HepG2 (cell line): ENCODE measurements at regions not wholly inside any gene's neighbourhood (a gene's known extent, or its start where the extent isn't known, plus 50 kb on each side); places are given as distances from the start of the nearest gene placed in this dataset.

Experiments used
- ATAC-seq: fragments of 200-7000 bp; cut with Tn5 transposase; 3 replicates; pipeline ENCODE4 v1.9.1; 2020; ENCODE audit warnings: mild to moderate bottlenecking, moderate library complexity
- BruUV-seq: library from RNA; stranded (reverse); fragments of 400-500 nt; replicated peaks from 2 replicates; lab custom pipeline; 2021; lab: Mats Ljungman, UMichigan
- CTCF ChIA-PET: fragments of 300-600 bp; formaldehyde crosslinking; extraction: SDS; loops from one replicate; lab custom pipeline; 2021; ENCODE audit warnings: low total read pairs, inconsistent platforms, low intra/inter-chr PET ratio; lab: Yijun Ruan, JAX
- POLR2A ChIA-PET: fragments of 350-600 bp; sonication (Branson Sonifier 250); formaldehyde crosslinking; loops from one replicate; lab custom pipeline; 2020; ENCODE audit warnings: antibody characterized with exemption, inconsistent platforms; lab: Yijun Ruan, JAX
- DNase-seq: peaks from one replicate; pipeline ENCODE4 v3.0.0-alpha.2; 2015; ENCODE audit warnings: low spot score
- FAIRE-seq: peaks from 3 replicates; lab custom pipeline; 2011; peaks lifted over from hg19 to GRCh38; lab: Jason Lieb, UNC
- H2AFZ ChIP-seq: one replicate; pipeline ENCODE4 v1.6.1; 2011; ENCODE audit warnings: low read length, inconsistent platforms
- H3K27ac ChIP-seq: fragments of 300-600 bp; 3 replicates; pipeline ENCODE4 v1.8.0; 2011; ENCODE audit warnings: mixed run types, mild to moderate bottlenecking, mixed read lengths, low read length, inconsistent platforms; ENCODE audit not compliant: insufficient read depth; ENCODE audit errors: extremely low read length
- H3K27me3 ChIP-seq, 2 experiments: fragments of 200-600 bp in 1 of 2; 2 replicates in 1 of 2; 3 replicates in 1 of 2; pipeline versions ENCODE4 v1.6.0 to v1.8.0; 2011; ENCODE audit warnings: low read length in 2 of 2, mild to moderate bottlenecking in 2 of 2, moderate library complexity in 2 of 2, inconsistent platforms in 1 of 2; ENCODE audit not compliant: insufficient read depth in 2 of 2, control insufficient read depth in 1 of 2
- H3K36me3 ChIP-seq, 2 experiments: fragments of 200-600 bp in 1 of 2; replicated peaks in 1 of 2; 2 replicates in 1 of 2; 3 replicates in 1 of 2; pipeline versions ENCODE4 v1.5.1 to v1.8.0; 2011; ENCODE audit warnings: low read length in 2 of 2, inconsistent platforms in 1 of 2; ENCODE audit not compliant: insufficient read depth in 2 of 2, control insufficient read depth in 1 of 2
- H3K4me1 ChIP-seq: 2 replicates; pipeline ENCODE4 v1.5.1; 2012; ENCODE audit warnings: low read length, inconsistent platforms; ENCODE audit not compliant: insufficient read depth
- H3K4me2 ChIP-seq: 2 replicates; pipeline ENCODE4 v1.6.0; 2011; ENCODE audit warnings: low read depth, low read length, inconsistent platforms
- H3K4me3 ChIP-seq, 3 experiments: fragments of 200-600 bp in 1 of 3; sonication (generic), shearing (Covaris generic) in 1 of 3; replicated peaks in 1 of 3; 2 replicates each; pipeline ENCODE4 v1.5.1; 2011 to 2016; ENCODE audit warnings: low read length in 3 of 3, inconsistent platforms in 2 of 3, low read depth in 2 of 3, mild to moderate bottlenecking in 2 of 3, control low read depth in 1 of 3, mixed read lengths in 1 of 3; ENCODE audit not compliant: insufficient read depth in 1 of 3
- H3K79me2 ChIP-seq: one replicate; pipeline ENCODE4 v1.6.1; 2011; ENCODE audit warnings: low read length, inconsistent platforms; ENCODE audit not compliant: insufficient read depth
- H3K9ac ChIP-seq: 2 replicates; pipeline ENCODE4 v1.6.0; 2011; ENCODE audit warnings: mild to moderate bottlenecking, low read depth, low read length, inconsistent platforms; ENCODE audit not compliant: insufficient read depth
- H3K9me3 ChIP-seq: 2 replicates; pipeline ENCODE4 v1.5.1; 2012; ENCODE audit warnings: mild to moderate bottlenecking, low read length
- H4K20me1 ChIP-seq: 2 replicates; pipeline ENCODE4 v1.6.0; 2011; ENCODE audit warnings: inconsistent platforms, mild to moderate bottlenecking, low read length, moderate library complexity; ENCODE audit not compliant: insufficient read depth
- ARNTL ChIP-seq: sonication (generic); formaldehyde crosslinking; IDR thresholded peaks from 2 replicates; pipeline ENCODE4 v1.4.0; 2020; ENCODE audit warnings: mild to moderate bottlenecking, missing genetic modification reagents
- NFKB2 ChIP-seq: sonication (generic); formaldehyde crosslinking; IDR thresholded peaks from 2 replicates; pipeline ENCODE4 v1.4.0; 2020; ENCODE audit warnings: missing genetic modification reagents, borderline replicate concordance
- NR2F1 ChIP-seq, 2 experiments: fragments of 450-650 bp in 1 of 2; formaldehyde crosslinking in 1 of 2; IDR thresholded peaks; 2 replicates each; pipeline versions ENCODE4 v1.5.0 to v1.6.1; 2016 to 2020; ENCODE audit warnings: mild to moderate bottlenecking in 1 of 2, missing compliant biosample characterization in 1 of 2, missing genetic modification reagents in 1 of 2, moderate library complexity in 1 of 2
- REPIN1 ChIP-seq: sonication (generic); formaldehyde crosslinking; IDR thresholded peaks from 2 replicates; pipeline ENCODE4 v1.8.0; 2022; ENCODE audit warnings: missing genetic modification reagents, low read depth, mild to moderate bottlenecking, borderline replicate concordance
- SMYD3 ChIP-seq: sonication (generic); formaldehyde crosslinking; IDR thresholded peaks from 2 replicates; pipeline ENCODE4 v1.8.1; 2023; ENCODE audit warnings: mild to moderate bottlenecking, missing genetic modification reagents
- SYNCRIP ChIP-seq: fragments of 200-400 bp; formaldehyde crosslinking; IDR thresholded peaks from 2 replicates; pipeline ENCODE4 v1.6.1; 2018; ENCODE audit warnings: mild to moderate bottlenecking, low read depth, low read length; ENCODE audit not compliant: insufficient read depth
- TBL1XR1 ChIP-seq: fragments of 150-350 bp; IDR thresholded peaks from 2 replicates; pipeline ENCODE4 v1.6.1; 2014; ENCODE audit warnings: borderline replicate concordance, low read length; ENCODE audit not compliant: partially characterized antibody
- WIZ ChIP-seq: sonication (generic); formaldehyde crosslinking; IDR thresholded peaks from 2 replicates; pipeline ENCODE4 v1.5.1; 2020; ENCODE audit warnings: mild to moderate bottlenecking, missing genetic modification reagents
- ZBTB39 ChIP-seq: sonication (generic); formaldehyde crosslinking; IDR thresholded peaks from 2 replicates; pipeline ENCODE4 v1.5.0; 2020; ENCODE audit warnings: missing genetic modification reagents
- ZNF335 ChIP-seq: sonication (generic); formaldehyde crosslinking; IDR thresholded peaks from 2 replicates; pipeline ENCODE4 v1.4.0; 2020; ENCODE audit warnings: missing genetic modification reagents
- ZNF569 ChIP-seq: sonication (generic); formaldehyde crosslinking; IDR thresholded peaks from 2 replicates; pipeline ENCODE4 v1.5.0; 2020; ENCODE audit warnings: mild to moderate bottlenecking, missing genetic modification reagents, moderate library complexity, borderline replicate concordance
- ZSCAN12 ChIP-seq: sonication (generic); formaldehyde crosslinking; IDR thresholded peaks from 2 replicates; pipeline ENCODE4 v1.9.0; 2021; ENCODE audit warnings: mild to moderate bottlenecking, missing genetic modification reagents
- ZSCAN30 ChIP-seq: sonication (generic); formaldehyde crosslinking; IDR thresholded peaks from 2 replicates; pipeline ENCODE4 v1.5.0; 2020; ENCODE audit warnings: mild to moderate bottlenecking, missing genetic modification reagents
- WGBS: methylation state at CpG from one replicate; pipeline ENCODE4 v1.1.6; 2017; ENCODE audit warnings: low lambda C conversion rate; 5-methylcytosine and 5-hydroxymethylcytosine counted together
- in situ Hi-C: cut with HindIII; loops from 2 replicates; pipeline ENCODE4 v1.10.0; 2017; ENCODE audit warnings: low pct_unique_long_range_greater_than_20kb; ENCODE audit not compliant: extremely low pct_ligation_motif_present
- intact Hi-C: fragments of 100-400 bp; cut with micrococcal nuclease; formaldehyde crosslinking; loops from one replicate; pipeline ENCODE4 v1.10.0; 2022; ENCODE audit not compliant: unreplicated experiment
- TF ChIP-seq, protein P1 (sequence below): sonication (generic); formaldehyde crosslinking; IDR thresholded peaks from 2 replicates; pipeline ENCODE4 v1.9.0; 2021; ENCODE audit warnings: missing genetic modification reagents, borderline replicate concordance

- ATAC-seq (no peak), DNase-seq (no peak), FAIRE-seq (no peak)
- no peak overlapping the region for H3K27ac ChIP-seq
- H3K9ac ChIP-seq = no peak overlapping the region
- intact Hi-C loops = no loop called here
- no peak overlapping the region for H2AFZ ChIP-seq
- H4K20me1 ChIP-seq = no peaks in the 10 kb centered on the region
- in situ Hi-C loops = no loop called here
- no peaks in the 10 kb centered on the region; a peak in 1 of 5 replicates for H3K27me3 ChIP-seq
- no peak overlapping the region for H3K4me2 ChIP-seq
- no TSS peak for BruUV-seq
- ChIA-PET CTCF (no interaction called here), POLR2A (no interaction called here)
- 21% methylated on average over 5 of the region's 5 CpGs for WGBS
- peaks cover 76% of the 10 kb centered on the region for H3K9me3 ChIP-seq
- H3K4me3 ChIP-seq = no peak overlapping the region
- TF ChIP-seq ZSCAN30 (CRISPR knock-in tag) (no peak), TBL1XR1 (no peak), ZNF569 (CRISPR knock-in tag) (no peak), ARNTL (CRISPR knock-in tag) (no peak), ZNF335 (CRISPR knock-in tag) (no peak), ZBTB39 (CRISPR knock-in tag) (no peak), REPIN1 (CRISPR knock-in tag) (no peak), NR2F1 (CRISPR knock-in tag; IDR thresholded peaks at IDR 0.05) (no peak), WIZ (CRISPR knock-in tag) (no peak), NFKB2 (CRISPR knock-in tag) (no peak), ZSCAN12 (CRISPR knock-in tag) (no peak), SYNCRIP (no peak), SMYD3 (CRISPR knock-in tag) (no peak)
- TF ChIP-seq, protein P1, sequence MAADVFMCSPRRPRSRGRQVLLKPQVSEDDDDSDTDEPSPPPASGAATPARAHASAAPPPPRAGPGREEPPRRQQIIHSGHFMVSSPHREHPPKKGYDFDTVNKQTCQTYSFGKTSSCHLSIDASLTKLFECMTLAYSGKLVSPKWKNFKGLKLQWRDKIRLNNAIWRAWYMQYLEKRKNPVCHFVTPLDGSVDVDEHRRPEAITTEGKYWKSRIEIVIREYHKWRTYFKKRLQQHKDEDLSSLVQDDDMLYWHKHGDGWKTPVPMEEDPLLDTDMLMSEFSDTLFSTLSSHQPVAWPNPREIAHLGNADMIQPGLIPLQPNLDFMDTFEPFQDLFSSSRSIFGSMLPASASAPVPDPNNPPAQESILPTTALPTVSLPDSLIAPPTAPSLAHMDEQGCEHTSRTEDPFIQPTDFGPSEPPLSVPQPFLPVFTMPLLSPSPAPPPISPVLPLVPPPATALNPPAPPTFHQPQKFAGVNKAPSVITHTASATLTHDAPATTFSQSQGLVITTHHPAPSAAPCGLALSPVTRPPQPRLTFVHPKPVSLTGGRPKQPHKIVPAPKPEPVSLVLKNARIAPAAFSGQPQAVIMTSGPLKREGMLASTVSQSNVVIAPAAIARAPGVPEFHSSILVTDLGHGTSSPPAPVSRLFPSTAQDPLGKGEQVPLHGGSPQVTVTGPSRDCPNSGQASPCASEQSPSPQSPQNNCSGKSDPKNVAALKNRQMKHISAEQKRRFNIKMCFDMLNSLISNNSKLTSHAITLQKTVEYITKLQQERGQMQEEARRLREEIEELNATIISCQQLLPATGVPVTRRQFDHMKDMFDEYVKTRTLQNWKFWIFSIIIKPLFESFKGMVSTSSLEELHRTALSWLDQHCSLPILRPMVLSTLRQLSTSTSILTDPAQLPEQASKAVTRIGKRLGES = no peak
- H3K4me1 ChIP-seq = no peaks in the 10 kb centered on the region
- H3K36me3 ChIP-seq = no peaks in the 10 kb centered on the region
- no peaks in the 10 kb centered on the region for H3K79me2 ChIP-seq
Measured at GRCh38 chr21:27771938-27772483, 805.1 kb upstream of the ADAMTS5 start.
